ENCODE measurements at regions not wholly inside any gene's neighbourhood (a gene's known extent, or its start where the extent isn't known, plus 50 kb on each side); places are given as distances from the start of the nearest gene placed in this dataset.

DNA sequence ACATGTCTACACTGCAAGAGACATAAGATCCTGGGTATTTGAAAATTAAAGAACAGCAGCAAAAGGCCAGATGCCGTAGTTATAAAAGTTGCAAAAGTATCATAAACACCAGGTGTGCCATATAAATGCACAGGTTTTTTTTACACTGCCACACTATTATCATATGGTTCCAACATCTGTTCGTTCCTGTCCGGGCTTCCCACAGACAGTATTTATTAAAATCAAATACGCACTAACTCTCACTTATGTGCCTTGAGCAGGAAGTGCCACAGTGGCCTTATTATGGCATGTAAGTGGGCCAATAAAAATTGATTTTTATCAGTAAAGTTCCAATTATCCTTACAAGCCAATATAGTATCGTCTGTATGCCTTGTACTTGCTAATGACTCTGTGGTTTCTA, 873.2 kb downstream of the RPA4 start:
- TF ChIP-seq, protein P1, sequence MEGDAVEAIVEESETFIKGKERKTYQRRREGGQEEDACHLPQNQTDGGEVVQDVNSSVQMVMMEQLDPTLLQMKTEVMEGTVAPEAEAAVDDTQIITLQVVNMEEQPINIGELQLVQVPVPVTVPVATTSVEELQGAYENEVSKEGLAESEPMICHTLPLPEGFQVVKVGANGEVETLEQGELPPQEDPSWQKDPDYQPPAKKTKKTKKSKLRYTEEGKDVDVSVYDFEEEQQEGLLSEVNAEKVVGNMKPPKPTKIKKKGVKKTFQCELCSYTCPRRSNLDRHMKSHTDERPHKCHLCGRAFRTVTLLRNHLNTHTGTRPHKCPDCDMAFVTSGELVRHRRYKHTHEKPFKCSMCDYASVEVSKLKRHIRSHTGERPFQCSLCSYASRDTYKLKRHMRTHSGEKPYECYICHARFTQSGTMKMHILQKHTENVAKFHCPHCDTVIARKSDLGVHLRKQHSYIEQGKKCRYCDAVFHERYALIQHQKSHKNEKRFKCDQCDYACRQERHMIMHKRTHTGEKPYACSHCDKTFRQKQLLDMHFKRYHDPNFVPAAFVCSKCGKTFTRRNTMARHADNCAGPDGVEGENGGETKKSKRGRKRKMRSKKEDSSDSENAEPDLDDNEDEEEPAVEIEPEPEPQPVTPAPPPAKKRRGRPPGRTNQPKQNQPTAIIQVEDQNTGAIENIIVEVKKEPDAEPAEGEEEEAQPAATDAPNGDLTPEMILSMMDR (IDR thresholded peaks at IDR 0.05; ENCODE audit: insufficient read depth, missing control alignments) = no peak
- FAIRE-seq (no peak), DNase-seq (ENCODE audit: insufficient read length, low spot score) (no peak)

DNA sequence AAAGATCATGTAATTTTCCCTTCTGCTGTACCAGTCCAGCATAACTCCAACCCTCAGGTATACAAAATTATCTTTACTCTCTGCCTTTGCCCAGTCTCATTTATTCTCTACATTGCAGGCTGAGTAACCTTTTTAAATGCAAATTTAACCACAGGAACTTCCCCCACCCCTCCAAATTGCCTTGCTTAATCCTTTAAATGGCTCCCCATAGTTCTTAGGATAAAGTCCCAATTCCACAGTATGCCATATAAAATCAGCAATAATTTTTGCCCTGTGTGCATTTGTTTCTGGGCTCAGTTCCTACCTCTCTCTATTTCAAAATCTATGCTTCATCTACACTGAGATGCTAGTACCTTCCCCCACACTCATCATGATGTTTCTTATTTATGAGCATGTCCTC, 879.7 kb downstream of the RPA4 start:
- FAIRE-seq = no peak

DNA sequence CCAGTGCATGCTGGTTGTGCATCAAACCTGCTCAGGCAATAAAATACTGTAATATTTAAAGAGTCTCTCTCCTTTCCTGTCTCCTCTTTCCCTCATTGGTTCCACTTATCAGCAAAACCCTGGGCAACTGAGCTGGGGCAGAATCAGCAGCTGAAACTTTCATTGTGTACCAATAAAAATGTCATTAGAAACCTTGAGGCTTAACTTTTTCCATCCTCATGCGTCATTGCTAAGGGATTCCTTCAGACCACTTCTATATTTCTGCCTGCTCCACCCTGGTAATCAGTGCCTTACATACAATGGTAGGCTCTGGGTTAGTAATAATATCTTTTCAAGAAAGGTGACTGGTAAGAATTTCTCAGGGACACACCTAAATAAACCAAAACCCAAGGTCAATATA, 880.3 kb downstream of the RPA4 start:
- TF ChIP-seq, protein P1 (IDR thresholded peaks at IDR 0.05; ENCODE audit: insufficient read depth, missing control alignments) = no peak
- no peak for FAIRE-seq
- DNase-seq (ENCODE audit: insufficient read length, low spot score) = no peak

More for the DNA sequence above, 879.7 kb downstream of the RPA4 start:
- DNase-seq (ENCODE audit: insufficient read length, low spot score) = no peak
- TF ChIP-seq, protein P1 (IDR thresholded peaks at IDR 0.05; ENCODE audit: insufficient read depth, missing control alignments) = no peak

DNA sequence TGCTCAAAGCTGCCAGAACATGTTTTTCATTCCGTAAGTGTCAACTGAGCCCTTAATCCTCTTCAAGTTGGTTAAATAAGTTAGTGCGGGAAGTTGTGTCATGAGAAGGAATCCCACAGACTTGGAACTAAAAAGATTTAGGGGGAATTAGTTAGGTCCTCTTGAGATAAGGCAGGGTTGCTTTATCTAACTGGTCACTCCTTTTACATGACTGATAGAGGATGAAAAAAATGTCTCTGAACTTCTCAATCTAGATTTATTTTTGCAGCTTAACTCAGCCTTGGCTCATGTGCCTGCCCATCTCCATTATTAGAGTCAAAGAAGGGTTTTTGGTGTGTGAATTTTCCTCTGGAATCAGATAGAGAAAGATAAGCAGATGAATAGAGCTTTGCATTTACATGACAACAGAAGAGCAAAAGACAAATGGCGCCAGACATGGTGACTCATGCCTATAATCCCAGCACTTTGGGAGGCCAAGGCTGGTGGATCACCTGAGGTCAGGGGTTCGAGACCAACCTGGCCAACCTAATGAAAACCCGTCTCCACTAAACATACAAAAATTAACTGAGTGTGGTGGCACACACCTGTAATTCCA, 882.9 kb downstream of the RPA4 start:
- FAIRE-seq (no peak), DNase-seq (ENCODE audit: insufficient read length, low spot score) (no peak)
- TF ChIP-seq, protein P1 (IDR thresholded peaks at IDR 0.05; ENCODE audit: insufficient read depth, missing control alignments) = no peak

DNA sequence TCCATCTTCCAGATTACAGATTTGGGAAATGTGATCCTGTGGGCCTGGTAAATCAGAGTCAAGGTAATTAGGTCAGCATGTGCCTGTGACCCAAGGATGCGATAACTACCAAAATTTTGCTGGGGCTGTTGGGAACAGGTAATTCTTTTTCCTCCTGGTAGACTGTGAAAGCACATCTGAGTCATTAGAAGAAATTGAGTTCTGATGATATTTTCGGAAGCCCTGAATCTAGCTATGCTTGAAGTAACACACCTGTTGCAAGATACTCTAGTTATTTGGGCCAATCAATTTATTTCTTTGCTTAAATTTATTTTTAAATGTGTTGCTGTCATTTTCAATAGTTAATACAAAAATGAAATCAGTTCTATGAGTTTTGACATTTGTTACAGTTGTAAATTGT, 903.6 kb downstream of the RPA4 start:
- TF ChIP-seq, protein P1 (IDR thresholded peaks at IDR 0.05; ENCODE audit: insufficient read depth, missing control alignments) = no peak
- DNase-seq (ENCODE audit: insufficient read length, low spot score) (no peak), FAIRE-seq (no peak)

DNA sequence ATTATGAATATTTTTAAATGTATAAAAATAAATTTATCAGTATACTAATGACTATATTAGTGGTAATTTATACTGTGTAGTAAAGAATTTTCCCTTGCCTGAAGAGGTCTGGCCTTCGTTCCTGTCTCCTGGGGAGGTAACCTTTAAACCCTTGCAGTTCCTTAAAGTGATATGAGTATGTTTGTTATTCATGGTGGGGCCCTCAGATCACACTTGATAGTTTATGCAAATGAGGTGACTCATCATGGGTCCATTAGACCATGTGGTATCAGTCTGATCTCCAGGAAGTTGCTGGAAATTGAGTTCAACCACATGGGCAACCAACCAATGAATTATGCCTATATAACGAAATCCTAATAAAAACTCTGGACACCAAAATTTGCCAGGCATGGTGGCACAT, 904.1 kb downstream of the RPA4 start:
- DNase-seq (ENCODE audit: insufficient read length, low spot score) (no peak), FAIRE-seq (no peak)
- TF ChIP-seq, protein P1 (IDR thresholded peaks at IDR 0.05; ENCODE audit: insufficient read depth, missing control alignments) = no peak

DNA sequence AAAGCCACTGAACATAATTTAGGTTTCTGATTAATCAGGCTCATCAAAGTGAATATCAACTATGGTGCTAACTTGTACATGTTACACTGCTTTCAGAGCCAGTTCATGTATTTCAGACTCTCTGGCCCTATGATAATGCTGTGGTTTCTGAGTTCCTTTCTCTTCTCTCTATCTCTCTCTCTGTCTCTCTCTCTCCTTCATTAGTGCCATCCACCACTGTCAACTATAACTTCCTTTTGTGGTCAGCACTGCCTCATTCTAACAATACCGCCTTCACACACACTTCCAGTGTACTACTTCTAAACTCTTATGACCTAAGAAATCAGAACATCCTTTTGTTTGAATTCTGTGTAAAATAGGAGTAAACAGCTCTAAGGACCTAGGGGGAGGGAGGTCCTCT, 907.1 kb downstream of the RPA4 start:
- DNase-seq (ENCODE audit: insufficient read length, low spot score) (no peak), FAIRE-seq (no peak)
- TF ChIP-seq, protein P1 (IDR thresholded peaks at IDR 0.05; ENCODE audit: insufficient read depth, missing control alignments) = no peak
